NT2/D1 (cell line): ENCODE measurements at regions not wholly inside any gene's neighbourhood (a gene's known extent, or its start where the extent isn't known, plus 50 kb on each side); places are given as distances from the start of the nearest gene placed in this dataset.

ENCODE experiments used
- SUZ12 ChIP-seq: IDR thresholded peaks from 2 replicates; pipeline ENCODE4 v1.6.1; 2011; ENCODE audit not compliant: insufficient read length, insufficient read depth; ENCODE audit errors: extremely low read depth
- YY1 ChIP-seq: IDR thresholded peaks from 2 replicates; pipeline ENCODE4 v1.6.1; 2011; ENCODE audit not compliant: insufficient read length, insufficient read depth
- ZNF274 ChIP-seq: IDR thresholded peaks from 2 replicates; pipeline ENCODE4 v1.6.1; 2011; ENCODE audit warnings: mild to moderate bottlenecking, low read depth, low read length

GRCh38 chr4:19614171-19614570, 637.5 kb upstream of the SLIT2 start:
- TF ChIP-seq ZNF274 = no peak
- no peak for TF ChIP-seq YY1
- TF ChIP-seq SUZ12 = no peak
